BJ (cell line): ENCODE measurements at regions not wholly inside any gene's neighbourhood (a gene's known extent, or its start where the extent isn't known, plus 50 kb on each side); places are given as distances from the start of the nearest gene placed in this dataset.
"Not testable (repeated sequence)": the region's sequence is repeated elsewhere in the genome, so short reads cannot be mapped to it uniquely, and the experiment has no call there.

Source experiments
- CTCF ChIA-PET: fragments of 350-600 bp; formaldehyde crosslinking; extraction: SDS; loops from one replicate; lab custom pipeline; 2021; ENCODE audit warnings: antibody characterized with exemption, inconsistent platforms; lab: Yijun Ruan, JAX
- POLR2A ChIA-PET: fragments of 300-600 bp; sonication (Branson Sonifier 250); formaldehyde crosslinking; extraction: SDS; loops from one replicate; lab custom pipeline; 2021; ENCODE audit warnings: antibody characterized with exemption; lab: Charles Lee
- DNase-seq: peaks from one replicate; pipeline ENCODE4 v3.0.0-alpha.2; 2011; ENCODE audit warnings: low read depth
- H3K27me3 ChIP-seq: 2 replicates; pipeline ENCODE4 v1.6.0; 2011; ENCODE audit warnings: low read length; ENCODE audit not compliant: control insufficient read depth, insufficient read depth
- H3K36me3 ChIP-seq: 2 replicates; pipeline ENCODE4 v1.5.1; 2011; ENCODE audit warnings: low read length; ENCODE audit not compliant: control insufficient read depth, insufficient read depth
- H3K4me3 ChIP-seq: 2 replicates; pipeline ENCODE4 v1.5.1; 2011; ENCODE audit warnings: low read depth, mild to moderate bottlenecking, control low read depth, low read length
- CTCF ChIP-seq: IDR thresholded peaks from 2 replicates; pipeline ENCODE4 v1.5.1; 2011; ENCODE audit warnings: low read depth, mild to moderate bottlenecking, control low read depth, inconsistent platforms, low read length, moderate library complexity; ENCODE audit not compliant: insufficient read depth

DNA sequence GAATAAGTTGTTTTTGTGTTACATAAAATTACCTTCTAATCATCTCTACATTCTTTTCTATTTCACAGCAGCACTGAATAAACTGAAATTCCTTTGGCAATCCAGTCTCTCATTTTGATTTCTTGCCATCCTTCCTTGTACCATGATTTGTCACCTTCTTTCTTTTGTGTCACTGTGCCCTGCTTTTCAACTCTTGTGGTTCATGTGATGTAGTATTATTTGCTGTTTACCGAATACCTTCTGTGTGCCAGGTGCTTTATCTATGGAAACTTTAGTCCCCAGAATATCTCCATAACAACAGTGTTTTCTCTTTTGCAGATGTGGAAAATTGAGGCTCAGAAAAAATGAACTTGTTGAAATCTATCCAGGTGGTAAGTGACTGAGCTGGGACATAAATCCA is 220.3 kb downstream of the STK31 start:
- H3K4me3 ChIP-seq = no peak overlapping the region
- POLR2A ChIA-PET = no interaction called here
- CTCF ChIA-PET = no interaction called here
- H3K36me3 ChIP-seq = no peaks in the 10 kb centered on the region
- no peak for DNase-seq
- no peaks in the 10 kb centered on the region for H3K27me3 ChIP-seq
- no peak for TF ChIP-seq CTCF

DNA sequence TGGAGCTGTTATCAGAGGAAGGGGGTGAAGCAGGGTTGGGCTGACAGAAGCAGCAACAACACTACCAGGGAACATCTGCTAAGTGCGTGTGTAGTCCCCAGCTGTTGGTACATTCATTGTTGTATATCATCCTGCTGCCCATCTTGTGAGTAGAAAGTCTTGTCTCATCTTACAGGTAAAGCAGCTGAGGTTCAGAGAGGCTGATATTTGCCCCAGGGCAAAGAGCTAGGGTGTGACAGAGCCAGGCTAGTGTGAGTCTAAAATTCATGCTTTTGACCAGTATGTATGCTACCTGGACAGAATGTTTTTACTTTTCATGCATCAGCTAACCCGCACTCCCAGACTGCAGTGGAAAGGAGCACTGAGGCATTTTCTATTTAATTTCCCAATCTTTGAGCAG is 221.6 kb downstream of the STK31 start:
- no peak for TF ChIP-seq CTCF
- H3K4me3 ChIP-seq = no peak overlapping the region
- H3K36me3 ChIP-seq = no peaks in the 10 kb centered on the region
- H3K27me3 ChIP-seq = no peaks in the 10 kb centered on the region
- ChIA-PET POLR2A (no interaction called here), CTCF (no interaction called here)
- DNase-seq = no peak

DNA sequence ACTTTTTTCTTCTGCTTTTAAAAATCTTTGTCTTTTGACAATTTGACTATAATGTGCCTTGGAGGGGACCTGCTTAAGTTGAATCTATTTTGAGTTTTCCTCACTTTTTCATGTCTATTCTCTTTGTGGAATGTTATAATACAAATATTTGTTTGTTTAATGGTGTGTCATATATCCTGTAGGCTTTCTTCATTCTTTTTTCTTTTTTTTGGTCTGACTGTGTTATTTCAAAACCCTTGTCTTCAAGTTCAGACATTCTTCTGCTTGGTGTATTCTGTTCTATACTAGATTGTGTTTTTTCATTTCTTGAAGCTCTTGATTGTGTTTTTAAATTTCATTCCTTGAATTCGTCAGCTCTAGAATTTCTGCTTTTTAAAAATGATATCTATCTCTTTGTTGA is 228.2 kb downstream of the STK31 start:
- no peak overlapping the region for H3K4me3 ChIP-seq

DNA sequence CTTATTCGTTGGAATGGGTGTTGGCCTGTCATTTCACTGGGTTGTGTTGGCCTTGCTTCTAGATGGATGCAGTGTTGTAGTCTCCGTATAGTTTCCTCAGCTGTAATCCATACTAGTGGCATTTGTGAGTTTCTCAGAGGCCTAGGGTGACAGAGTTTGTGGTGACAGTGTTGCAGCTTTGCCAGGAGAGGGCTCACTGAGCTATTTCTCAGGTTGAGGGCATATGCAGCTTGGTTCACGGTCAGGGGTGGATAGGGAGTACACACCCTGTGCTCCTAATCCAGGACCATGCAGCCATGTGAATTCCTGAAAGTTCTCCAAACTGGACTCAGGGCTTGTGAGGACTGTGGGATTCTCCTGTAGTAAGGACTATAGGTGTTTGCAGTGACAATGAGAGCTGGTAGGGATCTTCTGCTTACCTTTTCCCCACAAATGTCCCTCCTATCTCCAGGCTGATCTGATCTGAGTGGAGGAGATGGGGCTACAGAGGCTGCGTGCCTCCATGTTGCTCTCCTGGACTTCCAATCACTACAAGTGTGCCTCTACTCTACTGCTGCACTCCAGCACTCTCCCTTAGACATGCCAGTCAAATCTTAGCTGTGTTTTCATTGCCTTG is 229.0 kb downstream of the STK31 start:
- peak; percentile 68 for TF ChIP-seq CTCF
- POLR2A ChIA-PET = no interaction called here
- H3K27me3 ChIP-seq = no peaks in the 10 kb centered on the region
- no peak for DNase-seq
- CTCF ChIA-PET = interaction anchor here (0.6 to 2.3 kb wide), 12 partner anchors 10 to 741 kb away, joined by 3 to 16 read pairs (median 3); no protein-coding TSS in a partner anchor
- H3K36me3 ChIP-seq = no peaks in the 10 kb centered on the region
- H3K4me3 ChIP-seq = no peak overlapping the region

More for the DNA sequence above, 228.2 kb downstream of the STK31 start:
- H3K27me3 ChIP-seq = no peaks in the 10 kb centered on the region
- ChIA-PET CTCF (interaction anchor here (0.6 to 2.3 kb wide), 9 partner anchors 10 to 785 kb away, joined by 3 to 16 read pairs (median 3); no protein-coding TSS in a partner anchor), POLR2A (no interaction called here)
- no peak for DNase-seq
- no peaks in the 10 kb centered on the region for H3K36me3 ChIP-seq
- TF ChIP-seq CTCF = no peak

- H3K27me3 ChIP-seq, H3K4me3 ChIP-seq, H3K36me3 ChIP-seq, DNase-seq, POLR2A ChIA-PET: not testable (repeated sequence)
- CTCF ChIA-PET = interaction anchor here (0.7 to 2.3 kb wide), 6 partner anchors 11 to 442 kb away, joined by 3 to 16 read pairs (median 4); no protein-coding TSS in a partner anchor
These were observed 229.7 kb downstream of the STK31 start for GRCh38 chr7:23939747-23940146.

DNA sequence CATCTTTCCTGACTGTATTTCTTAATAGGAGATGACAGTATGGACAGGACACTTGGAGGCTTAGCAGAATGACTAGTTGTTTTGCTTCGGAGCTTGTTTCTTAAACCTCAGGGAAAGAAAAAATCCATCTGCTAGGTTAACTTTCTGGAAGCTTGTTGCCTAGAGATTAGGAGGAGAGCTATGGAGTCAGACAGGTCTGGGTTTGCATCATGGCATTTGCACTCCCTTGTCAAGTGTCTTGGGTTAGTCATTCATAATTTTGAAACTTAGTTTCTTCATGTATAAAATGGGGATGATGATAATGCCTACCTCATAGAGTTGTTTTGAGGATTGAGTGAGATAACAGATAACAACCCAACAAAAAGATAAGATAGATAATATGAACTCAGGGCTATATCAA is 231.5 kb downstream of the STK31 start:
- CTCF ChIA-PET = no interaction called here
- no peak for TF ChIP-seq CTCF

More for the DNA sequence above, 231.5 kb downstream of the STK31 start:
- POLR2A ChIA-PET = no interaction called here
- Histone ChIP-seq H3K4me3 (no peak overlapping the region), H3K36me3 (no peaks in the 10 kb centered on the region), H3K27me3 (no peaks in the 10 kb centered on the region)
- DNase-seq = no peak
